ENCODE measurements at regions not wholly inside any gene's neighbourhood (a gene's known extent, or its start where the extent isn't known, plus 50 kb on each side); places are given as distances from the start of the nearest gene placed in this dataset.
"Not testable (repeated sequence)": the region's sequence is repeated elsewhere in the genome, so short reads cannot be mapped to it uniquely, and the experiment has no call there.

GRCh38 chr4:77450006-77450405 lies 155.6 kb upstream of the CXCL13 start:
- DNase-seq = no peak

- DNase-seq = no peak
These were observed 154.1 kb upstream of the CXCL13 start for GRCh38 chr4:77451530-77451929.

- not testable (repeated sequence) for DNase-seq
These were observed 153.5 kb upstream of the CXCL13 start for GRCh38 chr4:77452117-77452516.

GRCh38 chr4:77453911-77454310 lies 151.7 kb upstream of the CXCL13 start:
- DNase-seq = no peak

- DNase-seq = no peak
These were observed 150.8 kb upstream of the CXCL13 start for GRCh38 chr4:77454858-77455257.

GRCh38 chr4:77464100-77464499 lies 141.5 kb upstream of the CXCL13 start:
- DNase-seq = not testable (repeated sequence)

GRCh38 chr4:77465271-77465670 lies 140.3 kb upstream of the CXCL13 start:
- DNase-seq = no peak

- no peak for DNase-seq
These were observed 139.2 kb upstream of the CXCL13 start for GRCh38 chr4:77466430-77466829.

- DNase-seq = no peak
These were observed 133.7 kb upstream of the CXCL13 start for GRCh38 chr4:77471821-77472495.

GRCh38 chr4:77473509-77473908 lies 132.1 kb upstream of the CXCL13 start:
- DNase-seq = no peak

- no peak for DNase-seq
These were observed 123.8 kb upstream of the CXCL13 start for GRCh38 chr4:77481856-77482255.

GRCh38 chr4:77488882-77489281 lies 116.7 kb upstream of the CXCL13 start:
- no peak for DNase-seq

- no peak for DNase-seq
These were observed 112.4 kb upstream of the CXCL13 start for GRCh38 chr4:77493120-77493752.

- no peak for DNase-seq
These were observed 111.6 kb upstream of the CXCL13 start for GRCh38 chr4:77493829-77494551.

GRCh38 chr4:77496457-77496856 lies 109.2 kb upstream of the CXCL13 start:
- no peak for DNase-seq

- DNase-seq = no peak
These were observed 104.8 kb upstream of the CXCL13 start for GRCh38 chr4:77500801-77501200.

- no peak for DNase-seq
These were observed 104.4 kb upstream of the CXCL13 start for GRCh38 chr4:77501240-77501639.

- no peak for DNase-seq
These were observed 103.8 kb upstream of the CXCL13 start for GRCh38 chr4:77501851-77502250.

GRCh38 chr4:77504407-77504806 lies 101.2 kb upstream of the CXCL13 start:
- DNase-seq = no peak

- DNase-seq = no peak
These were observed 100.2 kb upstream of the CXCL13 start for GRCh38 chr4:77505275-77505957.

GRCh38 chr4:77505958-77506319 lies 99.7 kb upstream of the CXCL13 start:
- no peak for DNase-seq

- no peak for DNase-seq
These were observed 95.3 kb upstream of the CXCL13 start for GRCh38 chr4:77510367-77510766.

- no peak for DNase-seq
These were observed 80.1 kb upstream of the CXCL13 start for GRCh38 chr4:77525538-77525937.

GRCh38 chr4:77527900-77528299 lies 77.7 kb upstream of the CXCL13 start:
- DNase-seq = not testable (repeated sequence)
